GM19328 (cell line): ENCODE measurements at regions not wholly inside any gene's neighbourhood (a gene's known extent, or its start where the extent isn't known, plus 50 kb on each side); places are given as distances from the start of the nearest gene placed in this dataset.

ENCODE experiments used
- ATAC-seq: cut with Tn5 transposase; IDR thresholded peaks from one replicate; pipeline ENCODE4 v1.9.1; 2021; ENCODE audit warnings: mild to moderate bottlenecking, moderate library complexity; ENCODE audit not compliant: unreplicated experiment

DNA sequence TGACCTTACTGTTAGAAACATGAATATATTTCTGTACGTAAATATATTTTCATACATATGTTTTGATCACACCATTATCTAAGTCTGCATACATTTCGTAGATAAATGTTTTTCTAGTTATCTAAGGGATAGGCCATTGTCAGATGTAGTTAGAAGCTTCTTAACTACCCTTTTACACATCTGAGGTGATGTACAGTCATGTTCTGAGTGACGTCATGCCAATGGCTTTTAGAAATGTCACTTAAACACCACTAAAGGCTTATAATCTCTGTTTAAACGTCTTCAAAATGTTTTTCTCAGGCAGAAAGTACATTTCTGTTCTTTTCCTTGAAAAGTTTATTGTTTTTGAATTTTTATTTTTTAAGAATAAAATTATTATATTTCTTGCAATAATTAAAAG, 781.9 kb downstream of the MRPL39 start:
- ATAC-seq = no peak

DNA sequence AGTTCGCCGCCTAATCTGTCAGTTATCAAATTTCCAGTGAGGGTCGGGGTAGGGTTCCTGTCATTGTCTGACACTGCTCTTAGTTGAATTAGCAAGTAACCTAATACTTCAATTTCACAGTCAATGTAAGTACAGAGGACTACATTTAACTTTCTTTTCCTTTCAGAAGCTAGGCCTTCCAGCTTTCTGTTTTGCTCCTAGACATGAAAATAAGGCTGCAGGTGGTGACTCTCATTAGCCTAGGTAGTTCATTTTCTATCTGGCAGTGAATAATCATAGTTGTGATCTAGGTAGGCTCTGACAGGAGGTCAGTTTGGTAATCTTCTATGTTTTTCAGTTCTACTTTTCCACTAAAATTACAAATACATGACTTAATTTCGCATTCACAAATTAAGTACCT, 783.1 kb downstream of the MRPL39 start:
- ATAC-seq = no peak

DNA sequence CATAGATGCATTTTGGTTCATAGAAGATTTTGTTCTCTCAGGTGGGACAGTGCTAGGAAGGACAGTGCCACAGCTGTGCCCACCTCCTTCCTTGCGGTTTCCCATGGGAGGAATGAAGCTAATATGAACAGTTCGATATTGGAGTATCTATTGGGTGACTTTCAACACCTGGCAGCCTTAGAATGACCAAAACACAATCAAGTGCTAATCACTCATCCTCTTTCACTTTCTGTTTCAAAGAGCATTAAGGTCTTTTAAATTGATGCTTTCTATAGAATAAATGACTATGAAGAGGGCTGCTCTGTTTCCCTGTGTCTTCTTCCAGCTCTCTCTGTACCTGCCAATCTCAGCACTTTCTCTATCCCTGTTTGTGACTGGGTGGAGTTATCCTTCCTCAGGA, 784.0 kb downstream of the MRPL39 start:
- ATAC-seq = no peak

DNA sequence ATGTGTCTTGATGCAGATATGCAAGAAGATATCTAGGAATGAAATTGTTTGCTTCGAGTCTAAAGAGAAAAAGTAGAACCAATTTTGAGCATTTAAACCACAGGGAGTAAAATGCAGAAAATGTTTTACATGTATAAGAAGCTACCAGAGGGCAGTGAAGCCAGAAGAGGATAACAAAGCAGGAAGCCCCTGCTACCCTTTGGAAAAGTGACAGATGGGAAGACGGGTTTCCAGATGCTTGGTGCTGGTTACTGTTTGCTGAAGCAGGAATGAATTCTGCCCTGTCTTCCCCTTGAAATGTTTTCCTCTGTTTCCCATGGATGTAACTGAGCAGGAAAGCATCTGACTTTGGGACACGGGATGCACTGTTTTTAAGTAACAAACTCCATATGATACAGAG, 822.2 kb downstream of the MRPL39 start:
- ATAC-seq = no peak

DNA sequence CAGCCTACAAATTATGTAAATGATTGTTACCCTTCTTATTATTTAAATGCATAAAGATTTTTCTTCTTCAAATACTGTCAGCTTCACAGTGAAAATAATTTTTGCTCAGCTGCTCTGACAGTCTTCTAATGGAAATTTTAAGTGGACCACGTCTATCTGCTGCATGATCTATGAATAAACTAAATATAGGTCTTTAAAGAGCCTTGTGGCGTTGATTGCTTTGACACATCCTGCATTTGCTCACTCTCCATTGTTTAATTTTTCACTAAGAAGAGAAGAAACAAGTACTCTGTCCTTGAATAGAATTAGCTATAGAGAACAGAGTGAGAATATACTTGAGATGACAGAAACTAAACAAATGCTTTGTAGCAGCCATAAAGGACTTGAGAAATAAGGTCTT, 826.1 kb downstream of the MRPL39 start:
- ATAC-seq = no peak

DNA sequence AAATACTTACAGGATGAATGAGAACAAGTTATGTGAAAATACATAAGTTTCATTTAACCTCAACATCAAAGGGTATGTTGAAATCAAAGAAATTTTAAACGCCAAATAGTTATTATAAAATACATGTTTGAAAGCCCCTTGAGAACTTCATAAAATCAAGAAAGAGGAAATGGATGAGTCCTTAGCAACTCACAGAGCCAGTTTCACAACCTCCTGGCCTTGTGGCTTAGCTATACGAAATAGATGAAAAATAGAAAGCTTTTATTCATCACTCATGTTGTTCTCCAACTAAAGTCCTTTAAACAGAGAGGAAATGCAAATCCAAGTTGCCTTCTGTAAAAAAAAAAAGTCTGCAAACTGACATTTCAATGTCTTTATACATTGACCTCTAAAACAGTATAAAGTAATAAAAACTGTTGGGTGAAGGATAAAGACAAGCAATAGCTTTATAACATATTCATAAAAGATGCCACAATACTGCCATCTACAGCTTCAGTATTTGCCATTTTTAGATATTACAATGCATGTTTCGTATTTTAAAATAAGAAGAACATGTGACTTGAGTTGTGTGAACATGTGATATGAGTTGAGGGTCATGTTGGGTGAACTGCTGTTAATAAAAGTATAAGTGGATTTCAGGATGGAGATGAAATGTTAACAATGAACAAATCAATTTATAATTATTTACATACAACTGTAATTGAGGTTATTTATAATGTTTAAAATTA, 847.8 kb downstream of the MRPL39 start:
- ATAC-seq = no peak

DNA sequence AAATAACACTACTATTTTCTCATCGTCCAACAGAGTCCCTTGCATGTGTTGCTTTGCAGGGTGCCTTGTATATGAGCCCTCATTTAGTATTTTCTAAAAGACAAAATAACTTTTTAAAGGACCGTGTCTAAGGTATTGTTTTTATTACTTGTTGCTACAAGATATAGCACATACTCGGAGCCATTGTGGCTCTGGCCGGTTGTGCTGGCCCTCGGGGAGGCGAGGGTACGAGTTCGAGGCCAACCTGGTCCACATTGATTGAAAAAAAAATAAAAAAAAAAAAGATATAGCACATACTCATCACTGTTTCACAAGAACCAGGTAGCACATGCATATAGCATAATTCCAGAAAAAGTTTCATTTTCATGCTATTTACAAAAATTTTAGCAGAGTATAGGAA, 869.2 kb downstream of the MRPL39 start:
- no peak for ATAC-seq

DNA sequence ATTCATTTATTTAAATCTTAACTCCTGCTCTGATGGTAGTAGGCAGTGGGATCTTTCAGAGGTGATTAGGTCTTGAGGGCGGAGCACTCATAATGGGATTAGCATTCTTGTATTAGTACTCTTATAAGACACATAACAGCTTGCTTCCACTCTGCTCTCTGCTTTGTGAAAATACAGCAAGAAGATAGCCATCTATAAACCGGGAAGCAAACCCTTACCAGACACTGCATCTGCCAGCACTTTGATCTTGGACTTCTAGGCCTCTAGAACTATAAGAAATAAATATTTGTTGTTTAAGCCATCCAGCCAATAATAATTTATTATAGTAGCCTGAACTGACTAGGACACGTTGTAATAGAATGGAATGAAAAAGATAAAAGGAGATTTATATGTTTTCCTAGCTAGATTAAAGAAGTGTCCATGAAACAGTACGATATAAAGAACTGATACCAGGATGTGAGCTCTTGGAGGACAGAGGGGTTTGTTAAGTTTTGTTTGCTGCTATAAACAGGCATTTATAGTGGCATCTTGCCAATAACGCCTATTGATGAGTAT, 869.9 kb downstream of the MRPL39 start:
- ATAC-seq = no peak

DNA sequence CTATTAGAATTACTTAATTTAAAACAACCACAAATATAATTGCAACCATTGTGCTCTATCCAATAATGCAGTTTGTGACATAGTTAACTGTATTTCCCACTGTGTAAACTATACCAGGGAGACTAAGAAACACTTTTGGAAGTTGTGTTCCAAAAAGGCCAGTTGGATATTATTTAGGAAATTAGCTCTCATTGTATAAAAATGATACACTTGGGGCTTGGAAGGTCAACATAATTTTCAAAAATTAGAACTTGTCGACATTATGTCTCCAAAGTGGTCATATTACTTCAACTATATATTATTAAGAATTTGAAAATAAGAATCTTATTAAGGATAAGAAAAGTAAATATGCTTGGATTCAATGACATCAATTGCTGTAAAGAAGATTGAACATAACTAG, 876.6 kb downstream of the MRPL39 start:
- no peak for ATAC-seq

DNA sequence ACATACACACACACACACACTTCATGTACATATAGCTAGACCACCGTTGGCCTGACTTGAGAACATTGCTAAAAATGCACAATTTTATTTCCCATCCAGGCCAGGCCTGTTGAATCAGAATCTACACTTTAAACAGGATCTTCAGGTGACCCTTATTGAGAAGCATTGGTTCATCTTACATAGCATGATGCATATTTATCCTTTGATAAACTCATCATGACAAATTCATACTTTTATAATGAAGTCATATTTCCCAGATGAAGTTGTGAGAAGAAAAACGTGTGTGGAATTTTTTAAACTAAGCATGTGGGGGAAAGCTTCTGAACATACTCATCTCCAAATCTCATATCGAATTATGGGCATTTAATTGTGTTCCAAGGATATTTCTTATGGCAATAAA, 877.7 kb downstream of the MRPL39 start:
- no peak for ATAC-seq

DNA sequence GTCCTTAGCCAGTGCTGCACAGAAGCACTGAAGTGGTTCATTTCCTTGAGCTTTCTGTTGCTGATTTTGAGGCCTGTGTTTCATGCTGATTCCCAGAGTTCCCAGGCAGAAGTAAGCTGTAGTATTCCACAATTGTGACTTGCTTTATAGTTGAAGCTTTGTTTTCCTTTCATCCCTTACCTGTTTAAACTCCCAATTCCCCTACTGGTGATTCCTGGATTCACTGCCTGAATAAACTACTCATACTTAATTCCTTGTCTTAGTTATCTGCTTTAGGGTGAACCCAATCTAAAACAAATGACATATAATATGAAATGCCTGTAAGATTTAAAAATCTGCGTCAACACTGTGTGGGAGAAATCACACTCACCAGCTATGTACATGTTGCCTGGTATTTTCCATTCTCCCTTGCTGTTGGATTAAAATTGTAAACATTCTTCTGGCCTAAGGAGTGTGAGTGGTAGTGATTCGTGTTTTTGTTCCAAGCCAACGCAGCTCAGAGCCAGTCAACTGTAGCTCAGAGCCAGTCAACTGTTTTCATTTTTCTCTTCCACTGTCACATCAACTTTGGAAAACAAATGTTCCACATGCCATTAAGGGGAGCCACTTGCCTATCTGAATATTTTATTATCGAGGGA, 879.4 kb downstream of the MRPL39 start:
- ATAC-seq = no peak

DNA sequence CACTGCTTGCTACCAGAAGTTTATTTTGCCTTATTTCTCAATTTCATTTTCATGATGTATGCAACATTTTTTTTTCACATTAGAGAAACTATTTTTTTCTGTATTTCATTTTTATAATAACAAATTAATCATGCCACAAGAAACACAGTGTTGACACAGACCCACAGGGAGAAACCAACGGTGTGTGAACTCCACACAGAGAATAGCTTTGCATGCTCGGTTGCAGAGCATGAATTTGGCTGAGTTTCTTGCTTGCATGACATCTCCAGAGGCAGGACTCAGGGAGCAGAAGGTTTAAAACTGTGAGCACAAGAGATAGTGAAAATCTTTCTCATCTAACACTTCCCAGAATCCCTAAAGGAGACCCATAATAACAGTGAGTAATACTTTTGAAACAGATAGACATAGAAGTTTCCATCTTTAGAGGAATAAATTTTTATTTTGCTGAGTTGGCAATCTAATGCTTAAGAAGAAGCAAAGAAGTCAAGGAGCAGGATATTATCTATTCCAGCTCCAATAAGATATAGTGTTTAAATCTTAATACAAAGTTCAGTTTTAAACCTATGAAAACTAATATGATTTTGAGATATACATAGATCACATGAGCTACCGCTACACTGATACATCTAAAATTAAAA, 890.9 kb downstream of the MRPL39 start:
- no peak for ATAC-seq

DNA sequence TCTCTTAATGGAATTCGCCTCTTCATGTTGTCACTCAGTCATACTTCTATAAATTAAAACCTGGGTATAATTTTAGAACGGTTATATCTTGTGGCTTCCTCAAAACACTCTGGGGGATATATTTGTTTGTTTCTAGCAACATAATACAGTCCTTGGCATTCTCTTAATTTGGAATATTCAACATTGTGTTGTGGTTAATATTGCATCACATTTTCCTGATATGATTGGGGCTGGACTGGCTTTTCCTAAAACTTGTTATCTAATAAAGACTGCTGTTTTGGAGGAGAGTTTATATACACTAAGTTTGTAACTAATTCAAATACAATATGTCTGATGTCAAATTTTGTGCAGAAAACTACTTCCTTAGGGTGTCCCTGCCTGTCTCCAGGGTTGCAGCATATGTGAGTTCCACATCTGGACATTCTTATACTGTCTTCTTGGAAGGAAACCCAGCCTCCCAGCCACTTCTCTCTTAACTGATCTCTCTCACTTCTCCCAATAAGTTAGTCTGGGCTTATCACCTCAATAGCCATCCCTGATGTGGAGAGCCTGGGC, 892.6 kb downstream of the MRPL39 start:
- no peak for ATAC-seq

DNA sequence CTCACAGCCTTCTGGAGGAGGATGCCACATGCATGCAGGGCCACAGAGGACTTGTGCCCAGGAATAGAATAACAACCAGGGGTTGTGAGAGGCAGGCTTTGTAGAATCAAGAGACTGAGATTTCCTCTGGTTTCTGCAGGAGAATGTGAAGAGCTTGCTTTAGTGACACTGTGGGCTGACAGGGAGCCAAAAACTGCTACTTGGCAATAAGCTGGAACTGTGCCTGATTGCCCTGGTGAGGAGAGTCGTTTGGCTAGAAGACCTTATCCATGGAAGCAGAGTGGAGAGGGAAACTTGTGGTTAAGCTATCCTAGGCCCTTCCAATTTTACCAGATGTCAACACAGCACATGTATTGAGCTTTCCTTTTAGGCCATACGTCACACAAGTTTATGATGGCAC, 902.1 kb downstream of the MRPL39 start:
- ATAC-seq = no peak

DNA sequence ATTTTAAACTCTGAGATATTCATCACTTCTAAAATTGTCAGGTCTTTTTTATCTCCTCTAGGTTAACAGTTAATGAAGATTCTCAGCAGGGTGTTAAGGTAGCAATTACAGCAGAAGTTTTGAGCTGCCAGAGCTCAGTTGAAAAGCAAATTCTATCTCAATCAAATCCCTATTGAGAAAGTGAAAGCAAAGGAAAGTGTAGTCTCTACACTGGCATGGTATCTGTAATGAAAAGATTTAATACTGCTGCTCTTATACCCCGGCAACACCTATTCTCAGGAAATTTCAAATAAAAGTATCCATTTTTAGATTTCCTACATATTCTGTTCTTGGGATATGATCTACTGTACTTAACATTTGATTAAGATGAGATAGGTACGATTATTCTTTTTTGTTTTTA, 913.5 kb downstream of the MRPL39 start:
- ATAC-seq = no peak

DNA sequence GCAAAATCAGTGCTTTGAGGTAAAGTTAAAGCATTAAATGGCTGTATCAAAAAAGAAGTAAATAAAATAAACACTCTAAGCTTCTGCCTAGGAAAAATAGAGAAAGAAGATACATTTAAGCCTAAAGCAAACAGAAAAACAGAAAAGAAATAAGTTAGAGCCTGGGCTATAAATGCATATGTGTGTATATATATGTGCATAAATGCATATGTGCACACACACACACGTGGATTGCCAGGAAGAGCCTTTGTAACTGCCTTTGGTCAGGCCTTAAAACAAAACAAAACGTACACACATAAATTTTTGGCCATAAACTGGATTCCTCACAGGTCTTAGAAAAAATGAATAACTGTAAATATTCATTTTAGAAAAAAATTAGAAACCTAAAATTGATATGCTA, 925.8 kb downstream of the MRPL39 start:
- ATAC-seq = no peak

DNA sequence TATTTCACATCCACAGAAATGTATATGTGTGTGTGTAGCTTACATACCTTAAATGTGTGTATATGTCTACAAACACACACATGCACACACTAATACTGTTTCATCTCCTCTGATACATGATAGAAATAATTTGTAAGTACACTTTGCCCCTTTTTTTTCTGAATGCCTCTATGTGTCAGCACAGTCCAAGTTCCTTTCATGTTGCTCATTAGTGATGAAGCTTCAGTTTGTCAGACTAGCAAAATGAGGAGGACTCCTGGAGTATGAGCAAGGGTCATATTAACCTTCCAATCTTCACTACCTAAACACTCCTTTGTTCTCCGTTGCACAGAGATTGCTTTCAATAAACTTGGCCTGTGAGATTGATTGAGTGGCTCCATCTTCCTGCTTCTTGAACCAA, 935.4 kb downstream of the MRPL39 start:
- no peak for ATAC-seq

DNA sequence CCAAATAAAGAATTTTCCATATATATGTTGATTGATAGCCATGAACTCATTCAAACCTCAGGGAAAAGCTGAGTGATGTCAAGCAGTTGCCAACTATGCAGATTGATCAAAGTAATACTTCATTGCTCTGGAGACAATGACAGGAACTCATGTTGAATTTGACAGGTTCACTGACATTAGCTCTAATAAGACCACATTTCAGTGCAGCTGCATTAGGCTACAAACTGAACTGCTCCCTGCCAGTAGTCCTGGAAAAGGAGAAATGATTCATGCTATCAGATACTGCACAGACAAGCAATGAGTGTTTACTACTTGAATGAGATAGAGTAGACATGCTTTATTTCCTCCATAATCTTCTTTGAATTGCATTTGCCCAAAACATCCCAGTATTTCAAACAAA, 948.4 kb downstream of the MRPL39 start:
- no peak for ATAC-seq

DNA sequence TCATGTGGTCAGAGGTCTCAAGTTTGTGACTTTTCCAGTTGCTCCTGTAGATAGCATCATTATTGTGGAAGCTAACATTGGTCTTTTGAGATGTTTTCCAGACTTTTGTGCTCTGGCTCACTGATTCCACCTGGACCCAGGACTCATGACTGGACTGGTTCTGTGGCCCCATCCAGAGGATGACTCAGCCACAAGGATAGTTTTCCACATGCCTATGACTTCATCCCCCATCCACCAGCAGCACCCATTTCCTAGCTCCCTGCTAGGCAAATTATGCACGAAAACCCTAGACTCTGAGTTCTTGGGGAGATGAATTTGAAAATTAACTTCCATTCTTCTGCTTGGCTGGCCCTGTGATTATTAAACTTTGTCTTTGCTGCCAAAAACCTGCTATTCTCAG, 949.3 kb downstream of the MRPL39 start:
- ATAC-seq = no peak

DNA sequence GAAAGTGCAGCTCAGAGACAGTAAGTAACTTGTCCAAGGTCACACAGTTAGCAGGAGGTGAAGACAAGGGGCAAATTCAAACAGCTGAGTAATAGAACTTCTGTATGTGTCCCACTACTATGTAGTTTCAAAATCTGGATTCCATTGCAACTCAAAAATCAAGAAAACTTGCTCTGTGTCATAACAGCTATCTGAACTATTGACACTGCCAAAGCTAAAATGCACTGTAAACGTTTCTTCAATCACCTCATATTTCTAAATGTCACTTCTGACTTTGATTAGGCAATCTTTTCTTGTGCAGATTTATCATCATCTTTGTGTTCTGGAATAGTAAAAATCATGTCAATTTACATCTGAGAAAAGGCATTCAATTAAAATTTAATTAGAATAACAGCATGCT, 957.6 kb downstream of the MRPL39 start:
- no peak for ATAC-seq

DNA sequence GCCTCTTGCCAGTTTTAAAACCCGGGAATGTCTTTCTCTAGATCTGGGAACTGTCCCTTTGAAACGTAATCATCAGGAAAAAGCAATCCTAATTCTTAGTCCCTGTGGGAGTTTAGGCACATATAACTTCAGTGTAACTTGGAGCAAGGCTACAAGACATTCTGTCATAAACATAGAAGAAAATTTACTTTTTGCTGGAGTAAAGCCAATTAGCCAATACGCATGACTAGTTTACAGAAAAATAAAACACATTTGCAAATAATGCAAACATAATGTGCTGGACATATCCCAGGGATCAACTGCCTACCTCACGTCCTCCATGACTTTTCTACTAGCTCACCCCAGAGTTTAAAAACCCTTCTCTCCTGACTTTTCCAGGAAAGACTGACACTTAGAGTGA, 970.6 kb downstream of the MRPL39 start:
- no peak for ATAC-seq

DNA sequence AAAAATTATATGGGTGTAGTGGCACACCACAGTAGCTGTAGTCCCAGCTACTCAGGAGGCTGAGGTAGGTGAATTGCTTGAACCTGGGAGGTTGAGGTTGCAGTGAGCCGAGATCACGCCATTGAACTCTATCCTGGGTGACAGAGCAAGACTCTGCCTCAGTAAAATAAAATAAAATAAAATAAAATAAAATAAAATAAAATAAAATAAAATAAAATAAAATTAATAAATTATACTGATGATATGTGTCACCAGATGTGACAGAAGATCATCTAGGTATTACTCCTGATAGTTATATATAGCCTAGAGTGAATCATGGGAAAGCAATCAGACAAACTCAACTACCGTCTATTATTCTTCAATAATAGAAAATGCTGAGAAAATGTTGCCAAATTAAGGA, 972.5 kb downstream of the MRPL39 start:
- ATAC-seq = no peak
